Caco-2 (cell line): ENCODE measurements at regions not wholly inside any gene's neighbourhood (a gene's known extent, or its start where the extent isn't known, plus 50 kb on each side); places are given as distances from the start of the nearest gene placed in this dataset.

Experiments
- BruUV-seq: library from RNA; stranded (reverse); fragments of 400-500 nt; replicated peaks from 2 replicates; lab custom pipeline; 2021; lab: Mats Ljungman, UMichigan
- CTCF ChIA-PET: fragments of 300-600 bp; sonication (Branson Sonifier 250); formaldehyde crosslinking; loops from one replicate; lab custom pipeline; 2022; ENCODE audit warnings: antibody characterized with exemption; lab: Charles Lee
- POLR2A ChIA-PET: fragments of 300-600 bp; sonication (Branson Sonifier 250); formaldehyde crosslinking; loops from one replicate; lab custom pipeline; 2022; ENCODE audit warnings: antibody characterized with exemption; lab: Charles Lee
- DNase-seq, 2 experiments: peaks; one replicate each; pipeline versions ENCODE4 v3.0.0 to v3.0.0-alpha.2; 2020 to 2022
- H3K27me3 ChIP-seq: replicated peaks from 2 replicates; pipeline ENCODE4 v1.6.0; 2011; ENCODE audit warnings: low read length; ENCODE audit not compliant: control insufficient read depth, insufficient read depth
- H3K36me3 ChIP-seq: 2 replicates; pipeline ENCODE4 v1.5.1; 2011; ENCODE audit warnings: low read length; ENCODE audit not compliant: control insufficient read depth, insufficient read depth
- H3K4me1 ChIP-seq: fragments of 250-450 bp; sonication (Bioruptor Pico); 2 replicates; pipeline ENCODE4 v1.5.1; 2020; ENCODE audit warnings: mild to moderate bottlenecking
- H3K4me3 ChIP-seq: 2 replicates; pipeline ENCODE4 v1.5.1; 2011; ENCODE audit warnings: low read depth, mild to moderate bottlenecking, control low read depth, low read length
- H3K9me3 ChIP-seq: fragments of 250-450 bp; sonication (Bioruptor Pico); 2 replicates; pipeline ENCODE4 v1.5.1; 2020; ENCODE audit warnings: mild to moderate bottlenecking, moderate library complexity
- H3K27ac Mint-ChIP-seq: one replicate; pipeline ENCODE4 v1.8.0; 2022; ENCODE audit warnings: mixed read lengths; ENCODE audit not compliant: unreplicated experiment
- H3K27me3 Mint-ChIP-seq: one replicate; pipeline ENCODE4 v1.8.0; 2022; ENCODE audit warnings: mixed read lengths; ENCODE audit not compliant: insufficient read depth, unreplicated experiment
- H3K36me3 Mint-ChIP-seq: one replicate; pipeline ENCODE4 v1.8.0; 2022; ENCODE audit warnings: mild to moderate bottlenecking, mixed read lengths; ENCODE audit not compliant: insufficient read depth, unreplicated experiment
- H3K4me1 Mint-ChIP-seq: one replicate; pipeline ENCODE4 v1.8.0; 2022; ENCODE audit warnings: low read depth, mixed read lengths; ENCODE audit not compliant: unreplicated experiment
- H3K4me3 Mint-ChIP-seq: one replicate; pipeline ENCODE4 v1.8.0; 2022; ENCODE audit warnings: mild to moderate bottlenecking, moderate library complexity, mixed read lengths; ENCODE audit not compliant: unreplicated experiment
- H3K9me3 Mint-ChIP-seq: one replicate; pipeline ENCODE4 v1.8.0; 2022; ENCODE audit warnings: mixed read lengths; ENCODE audit not compliant: unreplicated experiment
- CTCF ChIP-seq, 2 experiments: fragments of 200-600 bp in 1 of 2; IDR thresholded peaks; 1 replicate in 1 of 2; 2 replicates in 1 of 2; pipeline versions ENCODE4 v1.5.1 to v1.8.0; 2011 to 2022; ENCODE audit warnings: antibody characterized with exemption in 1 of 2, control low read depth in 1 of 2, inconsistent platforms in 1 of 2, low read depth in 1 of 2, low read length in 1 of 2, mild to moderate bottlenecking in 1 of 2, moderate library complexity in 1 of 2; ENCODE audit not compliant: insufficient read depth in 1 of 2, severe bottlenecking in 1 of 2, unreplicated experiment in 1 of 2
- intact Hi-C: fragments of 100-400 bp; cut with micrococcal nuclease; formaldehyde crosslinking; loops from one replicate; pipeline ENCODE4 v1.10.0; 2022; ENCODE audit not compliant: unreplicated experiment

- Mint-ChIP-seq H3K9me3 (peaks cover 9% of the 10 kb centered on the region), H3K27ac (no peak overlapping the region), H3K4me3 (no peak overlapping the region), H3K4me1 (peaks cover 7% of the 10 kb centered on the region), H3K27me3 (no peaks in the 10 kb centered on the region), H3K36me3 (no peaks in the 10 kb centered on the region)
- H3K27me3 ChIP-seq: no peaks in the 10 kb centered on the region
- no peak for DNase-seq
- no peak for TF ChIP-seq CTCF (IDR thresholded peaks at IDR 0.05; ENCODE audit: insufficient read depth in 1 of 2, low read depth in 1 of 2, low read length in 1 of 2, severe bottlenecking in 1 of 2, unreplicated experiment in 1 of 2)
- intact Hi-C loops: no loop called here
- no peaks in the 10 kb centered on the region for H3K9me3 ChIP-seq
- H3K4me3 ChIP-seq: no peak overlapping the region
- H3K4me1 ChIP-seq: peaks cover 9% of the 10 kb centered on the region
- no peaks in the 10 kb centered on the region for H3K36me3 ChIP-seq
- ChIA-PET POLR2A (no interaction called here), CTCF (no interaction called here)
- BruUV-seq: no TSS peak
These were observed 308.5 kb downstream of the KCNS3 start for GRCh38 chr2:18186816-18187613.

- Mint-ChIP-seq H3K9me3 (peaks cover 9% of the 10 kb centered on the region), H3K36me3 (no peaks in the 10 kb centered on the region), H3K27ac (no peak overlapping the region), H3K4me3 (no peak overlapping the region), H3K27me3 (no peaks in the 10 kb centered on the region), H3K4me1 (peaks cover 14% of the 10 kb centered on the region)
- Histone ChIP-seq H3K4me3 (no peak overlapping the region), H3K27me3 (no peaks in the 10 kb centered on the region), H3K36me3 (no peaks in the 10 kb centered on the region), H3K9me3 (no peaks in the 10 kb centered on the region), H3K4me1 (no peaks in the 10 kb centered on the region)
- ChIA-PET POLR2A (no interaction called here), CTCF (no interaction called here)
- no peak for TF ChIP-seq CTCF (IDR thresholded peaks at IDR 0.05; ENCODE audit: insufficient read depth in 1 of 2, low read depth in 1 of 2, low read length in 1 of 2, severe bottlenecking in 1 of 2, unreplicated experiment in 1 of 2)
- intact Hi-C loops: no loop called here
- no peak for DNase-seq
- BruUV-seq: no TSS peak
These were observed 304.4 kb downstream of the KCNS3 start for GRCh38 chr2:18182861-18183260.

- H3K36me3 ChIP-seq: no peaks in the 10 kb centered on the region
- TF ChIP-seq CTCF (IDR thresholded peaks at IDR 0.05; ENCODE audit: insufficient read depth in 1 of 2, low read depth in 1 of 2, low read length in 1 of 2, severe bottlenecking in 1 of 2, unreplicated experiment in 1 of 2): no peak
- peaks cover 2% of the 10 kb centered on the region for H3K27me3 Mint-ChIP-seq
- H3K27ac Mint-ChIP-seq: no peak overlapping the region
- no peaks in the 10 kb centered on the region for H3K9me3 Mint-ChIP-seq
- no peaks in the 10 kb centered on the region for H3K9me3 ChIP-seq
- CTCF ChIA-PET: interaction anchor here (0.6 to 1.8 kb wide), 3 partner anchors 8 to 1840 kb away, joined by 3 to 7 read pairs (median 3); no protein-coding TSS in a partner anchor
- POLR2A ChIA-PET: no interaction called here
- DNase-seq: no peak
- H3K36me3 Mint-ChIP-seq: no peaks in the 10 kb centered on the region
- no peak overlapping the region for H3K4me3 ChIP-seq
- no peak overlapping the region for H3K4me3 Mint-ChIP-seq
- intact Hi-C loops: no loop called here
- no peaks in the 10 kb centered on the region for H3K4me1 ChIP-seq
- BruUV-seq: no TSS peak
- H3K4me1 Mint-ChIP-seq: peaks cover 14% of the 10 kb centered on the region
- H3K27me3 ChIP-seq: no peaks in the 10 kb centered on the region
These were observed 302.4 kb downstream of the KCNS3 start for GRCh38 chr2:18180912-18181311.
